Ovary (tissue), 3 donors: ENCODE measurements at regions not wholly inside any gene's neighbourhood (a gene's known extent, or its start where the extent isn't known, plus 50 kb on each side); places are given as distances from the start of the nearest gene placed in this dataset.

Experiments
- CTCF ChIP-seq, 3 donors: fragments of 450-650 bp in 2 of 3; fragments of 200-600 bp in 1 of 3; IDR thresholded peaks; one replicate each; pipeline versions ENCODE4 v1.5.1 to v1.8.0; 2016 to 2022; ENCODE audit warnings: antibody characterized with exemption in 3 of 3, mild to moderate bottlenecking in 1 of 3
- EP300 ChIP-seq: sonication (generic); formaldehyde crosslinking; IDR thresholded peaks from one replicate; pipeline ENCODE4 v1.6.1; 2017; ENCODE audit warnings: antibody characterized with exemption
- donor health status: DM: no; HTN: no; CAD: no.

DNA sequence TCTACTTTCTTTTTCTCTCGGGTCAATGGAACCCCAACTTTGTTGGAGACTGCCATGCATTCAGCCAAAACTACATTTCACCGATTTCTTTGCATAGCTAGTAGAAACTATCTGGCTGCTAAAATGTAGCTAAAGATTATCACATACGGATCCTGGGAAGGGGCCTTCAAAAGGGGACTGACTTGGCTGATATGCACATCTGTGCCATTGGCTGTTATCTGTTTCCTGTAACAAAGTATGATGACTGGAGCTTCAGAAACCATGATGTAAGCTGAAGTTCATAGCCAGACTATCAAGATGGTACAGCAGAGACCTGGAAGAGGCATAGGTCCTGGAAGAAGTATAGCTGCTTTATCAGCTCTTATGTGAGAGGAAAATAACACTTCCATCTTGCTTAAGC, 179.1 kb downstream of the NSUN3 start:
- TF ChIP-seq EP300 (no peak), CTCF (IDR thresholded peaks at IDR 0.05) (no peak)
